ENCODE measurements at regions not wholly inside any gene's neighbourhood (a gene's known extent, or its start where the extent isn't known, plus 50 kb on each side); places are given as distances from the start of the nearest gene placed in this dataset.

GRCh38 chr11:91946397-91946951 is 278.1 kb upstream of the FAT3 start:
- no peak for DNase-seq

GRCh38 chr11:91935120-91935519 is 289.5 kb upstream of the FAT3 start:
- no peak for DNase-seq

- no peak for DNase-seq
Measured at GRCh38 chr11:91932151-91932821, 292.3 kb upstream of the FAT3 start.

- no peak for DNase-seq
Measured at GRCh38 chr11:91927448-91927847, 297.2 kb upstream of the FAT3 start.

GRCh38 chr11:91926965-91927364 is 297.7 kb upstream of the FAT3 start:
- DNase-seq, result no peak

- no peak for DNase-seq
Measured at GRCh38 chr11:91922846-91923245, 301.8 kb upstream of the FAT3 start.

- DNase-seq, result no peak
Measured at GRCh38 chr11:91921974-91922373, 302.6 kb upstream of the FAT3 start.

GRCh38 chr11:91913407-91913806 is 311.2 kb upstream of the FAT3 start:
- no peak for DNase-seq

- DNase-seq, result no peak
Measured at GRCh38 chr11:91912322-91912721, 312.3 kb upstream of the FAT3 start.

- DNase-seq, result no peak
Measured at GRCh38 chr11:91906871-91907624, 317.6 kb upstream of the FAT3 start.

- no peak for DNase-seq
Measured at GRCh38 chr11:91904792-91905785, 319.5 kb upstream of the FAT3 start.

- no peak for DNase-seq
Measured at GRCh38 chr11:91902312-91902711, 322.3 kb upstream of the FAT3 start.

GRCh38 chr11:91880660-91881059 is 344.0 kb upstream of the FAT3 start:
- DNase-seq, result no peak

GRCh38 chr11:91876746-91877145 is 347.9 kb upstream of the FAT3 start:
- DNase-seq, result no peak

GRCh38 chr11:91872243-91872642 is 352.4 kb upstream of the FAT3 start:
- DNase-seq, result no peak

- no peak for DNase-seq
Measured at GRCh38 chr11:91871791-91872190, 352.8 kb upstream of the FAT3 start.

GRCh38 chr11:91871048-91871447 is 353.6 kb upstream of the FAT3 start:
- no peak for DNase-seq

GRCh38 chr11:91869686-91870085 is 354.9 kb upstream of the FAT3 start:
- no peak for DNase-seq

GRCh38 chr11:91866642-91867041 is 358.0 kb upstream of the FAT3 start:
- no peak for DNase-seq

- DNase-seq, result no peak
Measured at GRCh38 chr11:91860661-91861060, 364.0 kb upstream of the FAT3 start.

GRCh38 chr11:91859666-91860065 is 365.0 kb upstream of the FAT3 start:
- DNase-seq, result no peak

- DNase-seq, result no peak
Measured at GRCh38 chr11:91857179-91857578, 367.4 kb upstream of the FAT3 start.

GRCh38 chr11:91854780-91855179 is 369.8 kb upstream of the FAT3 start:
- DNase-seq, result no peak
